Endothelial cell of umbilical vein (primary cell): ENCODE measurements at regions not wholly inside any gene's neighbourhood (a gene's known extent, or its start where the extent isn't known, plus 50 kb on each side); places are given as distances from the start of the nearest gene placed in this dataset.

ENCODE experiments used
- EZH2 ChIP-seq: IDR thresholded peaks from 2 replicates; pipeline ENCODE4 v1.6.1; 2012; ENCODE audit warnings: borderline replicate concordance, low read depth, mild to moderate bottlenecking, moderate library complexity, low read length, inconsistent platforms; ENCODE audit not compliant: severe bottlenecking
- MAX ChIP-seq: IDR thresholded peaks from 2 replicates; pipeline ENCODE4 v1.6.1; 2011; ENCODE audit not compliant: insufficient read depth, insufficient read length
- MYC ChIP-seq: IDR thresholded peaks from one replicate; pipeline ENCODE4 v1.6.1; 2011; ENCODE audit warnings: mild to moderate bottlenecking, low read depth, low read length
- POLR2A ChIP-seq: IDR thresholded peaks from 2 replicates; pipeline ENCODE4 v1.6.1; 2012; ENCODE audit warnings: low read depth, mild to moderate bottlenecking, control low read depth, low read length
- POLR2AphosphoS5 ChIP-seq: IDR thresholded peaks from 2 replicates; pipeline ENCODE4 v1.6.1; 2012; ENCODE audit warnings: low read depth, mild to moderate bottlenecking, control low read depth, low read length, moderate library complexity; ENCODE audit not compliant: insufficient read depth
- TF ChIP-seq, protein P1 (sequence below), 2 donors: IDR thresholded peaks; 1 replicate in 1 of 2; 2 replicates in 1 of 2; pipeline ENCODE4 v1.5.1; 2011; ENCODE audit warnings: low read length in 2 of 2, mild to moderate bottlenecking in 2 of 2, moderate library complexity in 2 of 2, control low read depth in 1 of 2, inconsistent platforms in 1 of 2, low read depth in 1 of 2; ENCODE audit not compliant: insufficient read depth in 1 of 2; ENCODE audit errors: extremely low read depth in 1 of 2

GRCh38 chr22:46026899-46027210, 49.9 kb upstream of the WNT7B start:
- TF ChIP-seq EZH2, result no peak
- no peak for TF ChIP-seq POLR2A
- TF ChIP-seq POLR2AphosphoS5, result no peak
- TF ChIP-seq, protein P1, sequence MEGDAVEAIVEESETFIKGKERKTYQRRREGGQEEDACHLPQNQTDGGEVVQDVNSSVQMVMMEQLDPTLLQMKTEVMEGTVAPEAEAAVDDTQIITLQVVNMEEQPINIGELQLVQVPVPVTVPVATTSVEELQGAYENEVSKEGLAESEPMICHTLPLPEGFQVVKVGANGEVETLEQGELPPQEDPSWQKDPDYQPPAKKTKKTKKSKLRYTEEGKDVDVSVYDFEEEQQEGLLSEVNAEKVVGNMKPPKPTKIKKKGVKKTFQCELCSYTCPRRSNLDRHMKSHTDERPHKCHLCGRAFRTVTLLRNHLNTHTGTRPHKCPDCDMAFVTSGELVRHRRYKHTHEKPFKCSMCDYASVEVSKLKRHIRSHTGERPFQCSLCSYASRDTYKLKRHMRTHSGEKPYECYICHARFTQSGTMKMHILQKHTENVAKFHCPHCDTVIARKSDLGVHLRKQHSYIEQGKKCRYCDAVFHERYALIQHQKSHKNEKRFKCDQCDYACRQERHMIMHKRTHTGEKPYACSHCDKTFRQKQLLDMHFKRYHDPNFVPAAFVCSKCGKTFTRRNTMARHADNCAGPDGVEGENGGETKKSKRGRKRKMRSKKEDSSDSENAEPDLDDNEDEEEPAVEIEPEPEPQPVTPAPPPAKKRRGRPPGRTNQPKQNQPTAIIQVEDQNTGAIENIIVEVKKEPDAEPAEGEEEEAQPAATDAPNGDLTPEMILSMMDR (IDR thresholded peaks at IDR 0.05; ENCODE audit: extremely low read depth in 1 of 2, insufficient read depth in 1 of 2, low read depth in 1 of 2, low read length in 2 of 2), result no peak
- no peak for TF ChIP-seq MAX
- TF ChIP-seq MYC, result no peak
